ENCODE measurements at regions not wholly inside any gene's neighbourhood (a gene's known extent, or its start where the extent isn't known, plus 50 kb on each side); places are given as distances from the start of the nearest gene placed in this dataset.

GRCh38 chr6:41464019-41464418, 82.2 kb upstream of the FOXP4 start:
- no peak overlapping the region for H3T11ph ChIP-seq (ENCODE audit: low read length)
- no peaks in the 10 kb centered on the region for H3K79me1 ChIP-seq (ENCODE audit: insufficient read depth, low read depth, low read length, poor library complexity, severe bottlenecking)
- Mint-ChIP-seq H3K36me3 (ENCODE audit: insufficient read depth in 1 of 3, low read depth in 3 of 3) (no peaks in the 10 kb centered on the region; a peak in 1 of 7 replicates), H3K27ac (no peak overlapping the region), H3K4me1 (peaks cover 21 to 30% of the 10 kb centered on the region in 2 experiments), H3K9me3 (no peaks in the 10 kb centered on the region; a peak in 2 of 5 replicates), H3K4me3 (no peak overlapping the region), H3K27me3 (ENCODE audit: low read depth) (peaks cover 98% of the 10 kb centered on the region)
- no peak overlapping the region for H2AK5ac ChIP-seq (ENCODE audit: insufficient read length, low read length)
- no peak overlapping the region for H3K23ac ChIP-seq (ENCODE audit: insufficient read length, low read depth, low read length)
- H2AFZ ChIP-seq (ENCODE audit: low read length) = no peak overlapping the region
- H3K56ac ChIP-seq (ENCODE audit: insufficient read length, low read depth, low read length) = no peak overlapping the region
- H2BK5ac ChIP-seq (ENCODE audit: insufficient read length, low read length) = no peak overlapping the region
- no peak for DNase-seq
- no peaks in the 10 kb centered on the region for H3K9me3 ChIP-seq (ENCODE audit: control insufficient read depth, low read depth, low read length)
- H2BK12ac ChIP-seq (ENCODE audit: insufficient read length, low read depth, low read length) = no peak overlapping the region
- no peak overlapping the region for H2BK15ac ChIP-seq (ENCODE audit: low read depth, low read length)
- H3K9ac ChIP-seq (ENCODE audit: extremely low read depth, insufficient read length, low read length) = no peak overlapping the region
- no peak overlapping the region for H2BK20ac ChIP-seq (ENCODE audit: low read depth, low read length, poor library complexity, severe bottlenecking)
- no peak for TF ChIP-seq CTCF (conservative IDR thresholded peaks at IDR 0.05)
- no peak overlapping the region for H3K4ac ChIP-seq (ENCODE audit: low read depth, low read length)
- H4K20me1 ChIP-seq (ENCODE audit: control insufficient read depth, insufficient read depth, insufficient read length) = no peaks in the 10 kb centered on the region
- H4K91ac ChIP-seq (ENCODE audit: insufficient read length, low read depth, low read length) = no peak overlapping the region
- no peak overlapping the region for H3K14ac ChIP-seq (ENCODE audit: insufficient read depth, low read length)
- no peaks in the 10 kb centered on the region for H3K23me2 ChIP-seq (ENCODE audit: insufficient read length, low read depth, low read length, poor library complexity, severe bottlenecking)
- H3K4me2 ChIP-seq (ENCODE audit: insufficient read depth, insufficient read length, low read length) = no peak overlapping the region
- H4K5ac ChIP-seq (ENCODE audit: insufficient read length, low read depth, low read length) = no peak overlapping the region
- no peak overlapping the region for H3K27ac ChIP-seq (ENCODE audit: insufficient read length, low read depth, low read length)
- H3K79me2 ChIP-seq (ENCODE audit: insufficient read depth, low read length) = no peaks in the 10 kb centered on the region
- H3K27me3 ChIP-seq (ENCODE audit: insufficient read depth, low read length) = peaks cover 17% of the 10 kb centered on the region; the same call in 1 of the 2 replicates
- H4K8ac ChIP-seq (replicated peaks; ENCODE audit: insufficient read length, low read depth, low read length) = no peak overlapping the region
- H2BK120ac ChIP-seq (ENCODE audit: low read depth, low read length, poor library complexity, severe bottlenecking) = no peak overlapping the region
- H3K18ac ChIP-seq (ENCODE audit: insufficient read length, low read depth, low read length) = no peak overlapping the region
- peaks cover 10% of the 10 kb centered on the region; the same call in 1 of the 2 replicates for H3K4me1 ChIP-seq (ENCODE audit: insufficient read depth, low read length)
- no CpG with 5 or more reads among the region's 3 CpGs for WGBS (ENCODE audit: extremely low coverage, insufficient read length, low lambda C conversion rate)
